GM19455 (cell line): ENCODE measurements at regions not wholly inside any gene's neighbourhood (a gene's known extent, or its start where the extent isn't known, plus 50 kb on each side); places are given as distances from the start of the nearest gene placed in this dataset.

Experiments
- ATAC-seq: cut with Tn5 transposase; IDR thresholded peaks from one replicate; pipeline ENCODE4 v1.9.1; 2021; ENCODE audit not compliant: unreplicated experiment

- no peak for ATAC-seq
Measured at GRCh38 chr11:112835591-112836255, 125.5 kb upstream of the NCAM1 start.

- no peak for ATAC-seq
Measured at GRCh38 chr11:112836256-112836602, 125.0 kb upstream of the NCAM1 start.

- no peak for ATAC-seq
Measured at GRCh38 chr11:112837162-112837826, 123.9 kb upstream of the NCAM1 start.

GRCh38 chr11:112839051-112839450 lies 122.2 kb upstream of the NCAM1 start:
- ATAC-seq = no peak

GRCh38 chr11:112841729-112842128 lies 119.5 kb upstream of the NCAM1 start:
- ATAC-seq = no peak

- no peak for ATAC-seq
Measured at GRCh38 chr11:112842151-112842550, 119.1 kb upstream of the NCAM1 start.

- ATAC-seq = no peak
Measured at GRCh38 chr11:112844517-112844916, 116.7 kb upstream of the NCAM1 start.

GRCh38 chr11:112847568-112847967 lies 113.7 kb upstream of the NCAM1 start:
- no peak for ATAC-seq

GRCh38 chr11:112852143-112852866 lies 108.9 kb upstream of the NCAM1 start:
- no peak for ATAC-seq

GRCh38 chr11:112856133-112856532 lies 105.1 kb upstream of the NCAM1 start:
- no peak for ATAC-seq

GRCh38 chr11:112856591-112856990 lies 104.6 kb upstream of the NCAM1 start:
- no peak for ATAC-seq

GRCh38 chr11:112858289-112859023 lies 102.8 kb upstream of the NCAM1 start:
- ATAC-seq = no peak

- no peak for ATAC-seq
Measured at GRCh38 chr11:112859787-112860186, 101.4 kb upstream of the NCAM1 start.

GRCh38 chr11:112861356-112861755 lies 99.9 kb upstream of the NCAM1 start:
- ATAC-seq = no peak

GRCh38 chr11:112863305-112863704 lies 97.9 kb upstream of the NCAM1 start:
- ATAC-seq = no peak

- no peak for ATAC-seq
Measured at GRCh38 chr11:112864672-112865071, 96.5 kb upstream of the NCAM1 start.

GRCh38 chr11:112871909-112872500 lies 89.2 kb upstream of the NCAM1 start:
- no peak for ATAC-seq

- no peak for ATAC-seq
Measured at GRCh38 chr11:112874980-112875379, 86.2 kb upstream of the NCAM1 start.

GRCh38 chr11:112877581-112877980 lies 83.6 kb upstream of the NCAM1 start:
- ATAC-seq = no peak

GRCh38 chr11:112878033-112878601 lies 83.1 kb upstream of the NCAM1 start:
- no peak for ATAC-seq

- ATAC-seq = no peak
Measured at GRCh38 chr11:112880495-112880894, 80.7 kb upstream of the NCAM1 start.
